Thyroid gland (tissue), 4 donors: ENCODE measurements at regions not wholly inside any gene's neighbourhood (a gene's known extent, or its start where the extent isn't known, plus 50 kb on each side); places are given as distances from the start of the nearest gene placed in this dataset.

Experiments
- DNase-seq, 2 donors: peaks; one replicate each; pipeline ENCODE4 v3.0.0-alpha.2; 2019
- H3K27ac ChIP-seq, 3 donors: fragments of 200-600 bp; sonication (generic); 1 replicate in 2 of 3; 2 replicates in 1 of 3; pipeline ENCODE4 v1.5.1; 2016 to 2019; ENCODE audit warnings: mild to moderate bottlenecking in 1 of 3, moderate library complexity in 1 of 3
- H3K27me3 ChIP-seq: fragments of 200-600 bp; sonication (generic); one replicate; pipeline ENCODE4 v1.5.1; 2019
- H3K36me3 ChIP-seq, 2 donors: fragments of 200-600 bp; sonication (generic); one replicate each; pipeline ENCODE4 v1.5.1; 2016 to 2019
- H3K4me1 ChIP-seq, 2 donors: fragments of 200-600 bp; sonication (generic); one replicate each; pipeline ENCODE4 v1.5.1; 2017 to 2019
- H3K4me3 ChIP-seq, 3 donors: fragments of 200-600 bp; sonication (generic); replicated peaks in 1 of 3; 1 replicate in 2 of 3; 2 replicates in 1 of 3; pipeline ENCODE4 v1.5.1; 2016; ENCODE audit warnings: mild to moderate bottlenecking in 1 of 3
- H3K9me3 ChIP-seq: fragments of 200-600 bp; sonication (generic); one replicate; pipeline ENCODE4 v1.5.1; 2017
- POLR2A ChIP-seq, 2 donors: fragments of 450-650 bp; IDR thresholded peaks; one replicate each; pipeline ENCODE4 v1.6.1; 2017; ENCODE audit warnings: antibody characterized with exemption in 2 of 2, mild to moderate bottlenecking in 2 of 2, moderate library complexity in 1 of 2
- WGBS, 2 donors: methylation state at CpG; one replicate each; pipeline ENCODE4 v1.1.5; 2017; 5-methylcytosine and 5-hydroxymethylcytosine counted together
- intact Hi-C: fragments of 100-400 bp; cut with DNase I; formaldehyde crosslinking; loops from one replicate; pipeline ENCODE4 v1.15.1; 2023
- TF ChIP-seq, protein P1 (sequence below), 6 experiments: fragments of 200-600 bp in 3 of 6; fragments of 450-650 bp in 3 of 6; sonication (generic) in 3 of 6; IDR thresholded peaks; one replicate each; pipeline ENCODE4 v1.5.1; 2016 to 2019; ENCODE audit warnings: antibody characterized with exemption in 6 of 6, mild to moderate bottlenecking in 2 of 6, inconsistent platforms in 1 of 6, moderate library complexity in 1 of 6

DNA sequence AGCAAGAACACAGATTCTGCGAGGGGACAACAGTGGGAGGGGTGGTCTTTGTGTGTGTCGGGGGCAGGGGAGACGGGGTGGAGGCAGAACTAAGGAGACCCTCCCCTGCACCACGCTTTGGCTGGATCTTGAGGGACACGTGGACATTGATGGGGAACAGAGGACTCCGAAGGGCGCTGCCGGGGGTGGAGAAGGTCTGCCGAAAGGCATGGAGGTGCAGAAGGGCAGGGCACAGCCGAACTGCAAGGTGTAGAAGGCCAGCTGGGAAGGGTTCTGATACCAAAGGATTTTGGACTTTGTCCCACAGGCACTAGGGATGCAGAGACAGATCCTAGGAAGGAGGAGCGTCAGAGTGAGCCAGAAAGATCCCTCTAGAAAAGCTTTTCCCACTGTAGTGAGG is 107.7 kb upstream of the SYT13 start:
- Histone ChIP-seq H3K4me1 (no peaks in the 10 kb centered on the region), H3K27me3 (no peaks in the 10 kb centered on the region), H3K27ac (no peak overlapping the region), H3K36me3 (no peaks in the 10 kb centered on the region), H3K4me3 (no peak overlapping the region), H3K9me3 (no peaks in the 10 kb centered on the region)
- intact Hi-C loops, result no loop called here
- WGBS, 2 donors, result 93 to 96% methylated on average over 11 of the region's 11 CpGs
- no peak for TF ChIP-seq POLR2A (IDR thresholded peaks at IDR 0.05)
- TF ChIP-seq, protein P1, sequence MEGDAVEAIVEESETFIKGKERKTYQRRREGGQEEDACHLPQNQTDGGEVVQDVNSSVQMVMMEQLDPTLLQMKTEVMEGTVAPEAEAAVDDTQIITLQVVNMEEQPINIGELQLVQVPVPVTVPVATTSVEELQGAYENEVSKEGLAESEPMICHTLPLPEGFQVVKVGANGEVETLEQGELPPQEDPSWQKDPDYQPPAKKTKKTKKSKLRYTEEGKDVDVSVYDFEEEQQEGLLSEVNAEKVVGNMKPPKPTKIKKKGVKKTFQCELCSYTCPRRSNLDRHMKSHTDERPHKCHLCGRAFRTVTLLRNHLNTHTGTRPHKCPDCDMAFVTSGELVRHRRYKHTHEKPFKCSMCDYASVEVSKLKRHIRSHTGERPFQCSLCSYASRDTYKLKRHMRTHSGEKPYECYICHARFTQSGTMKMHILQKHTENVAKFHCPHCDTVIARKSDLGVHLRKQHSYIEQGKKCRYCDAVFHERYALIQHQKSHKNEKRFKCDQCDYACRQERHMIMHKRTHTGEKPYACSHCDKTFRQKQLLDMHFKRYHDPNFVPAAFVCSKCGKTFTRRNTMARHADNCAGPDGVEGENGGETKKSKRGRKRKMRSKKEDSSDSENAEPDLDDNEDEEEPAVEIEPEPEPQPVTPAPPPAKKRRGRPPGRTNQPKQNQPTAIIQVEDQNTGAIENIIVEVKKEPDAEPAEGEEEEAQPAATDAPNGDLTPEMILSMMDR (IDR thresholded peaks at IDR 0.05), result no peak
- no peak for DNase-seq

DNA sequence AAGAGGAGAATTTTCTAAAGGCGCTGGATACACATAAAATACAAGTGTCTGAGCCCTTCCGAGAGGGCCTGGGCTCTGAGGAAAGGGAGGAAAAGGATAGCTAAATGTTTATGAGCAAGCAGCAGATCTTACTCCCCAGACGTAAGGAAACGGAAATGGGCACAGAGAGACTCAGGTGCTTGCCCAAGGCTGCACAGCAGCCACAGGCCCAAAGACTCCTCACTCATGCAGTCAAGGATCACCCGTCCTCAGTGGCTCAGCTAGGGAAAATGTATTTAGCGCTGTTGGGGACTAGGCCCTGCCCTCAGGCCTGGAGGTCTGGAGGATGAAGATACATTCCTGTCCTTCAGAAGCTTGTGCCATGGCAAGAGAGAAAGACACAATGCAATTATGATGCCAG is 107.2 kb upstream of the SYT13 start:
- no peak for DNase-seq
- H3K36me3 ChIP-seq, result no peaks in the 10 kb centered on the region
- no peaks in the 10 kb centered on the region for H3K9me3 ChIP-seq
- no peaks in the 10 kb centered on the region for H3K4me1 ChIP-seq
- H3K27me3 ChIP-seq, result no peaks in the 10 kb centered on the region
- intact Hi-C loops, result no loop called here
- no peak overlapping the region for H3K27ac ChIP-seq
- WGBS, 2 donors, result 81 to 82% methylated on average over 6 of the region's 6 CpGs
- no peak for TF ChIP-seq POLR2A (IDR thresholded peaks at IDR 0.05)
- TF ChIP-seq, protein P1 (IDR thresholded peaks at IDR 0.05), result no peak
- H3K4me3 ChIP-seq, result no peak overlapping the region

DNA sequence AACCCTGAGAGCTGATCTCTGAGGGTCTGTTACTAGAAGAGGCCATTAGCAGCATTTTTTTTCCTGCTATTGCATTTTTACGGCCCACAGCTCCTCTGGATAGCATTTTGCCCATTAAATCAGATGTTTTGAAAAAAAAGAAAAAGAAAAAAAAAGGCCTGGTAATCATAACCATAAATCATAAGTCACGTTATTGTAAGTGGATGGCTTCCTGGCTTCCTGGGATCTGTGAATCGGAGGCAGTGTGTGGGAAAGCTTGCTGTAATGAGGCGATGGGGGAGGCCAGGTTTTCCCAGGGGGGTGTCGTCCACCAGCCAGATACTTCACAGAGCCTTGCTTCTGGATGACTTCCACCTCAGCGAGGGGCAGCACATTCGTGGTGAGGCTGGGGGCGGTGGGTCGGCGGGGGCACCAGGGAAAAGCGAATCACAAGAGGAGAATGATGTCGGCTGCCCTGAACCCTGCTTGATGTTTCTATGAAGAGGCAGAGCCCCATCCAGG is 106.5 kb upstream of the SYT13 start:
- intact Hi-C loops, result no loop called here
- TF ChIP-seq, protein P1 (IDR thresholded peaks at IDR 0.05), result no peak
- TF ChIP-seq POLR2A (IDR thresholded peaks at IDR 0.05), result no peak
- no peaks in the 10 kb centered on the region for H3K27me3 ChIP-seq
- no peaks in the 10 kb centered on the region for H3K4me1 ChIP-seq
- DNase-seq, result no peak
- no peak overlapping the region for H3K27ac ChIP-seq
- WGBS, 2 donors, result 76 to 79% methylated on average over 12 of the region's 12 CpGs
- no peaks in the 10 kb centered on the region for H3K9me3 ChIP-seq
- no peaks in the 10 kb centered on the region for H3K36me3 ChIP-seq
- no peak overlapping the region for H3K4me3 ChIP-seq

DNA sequence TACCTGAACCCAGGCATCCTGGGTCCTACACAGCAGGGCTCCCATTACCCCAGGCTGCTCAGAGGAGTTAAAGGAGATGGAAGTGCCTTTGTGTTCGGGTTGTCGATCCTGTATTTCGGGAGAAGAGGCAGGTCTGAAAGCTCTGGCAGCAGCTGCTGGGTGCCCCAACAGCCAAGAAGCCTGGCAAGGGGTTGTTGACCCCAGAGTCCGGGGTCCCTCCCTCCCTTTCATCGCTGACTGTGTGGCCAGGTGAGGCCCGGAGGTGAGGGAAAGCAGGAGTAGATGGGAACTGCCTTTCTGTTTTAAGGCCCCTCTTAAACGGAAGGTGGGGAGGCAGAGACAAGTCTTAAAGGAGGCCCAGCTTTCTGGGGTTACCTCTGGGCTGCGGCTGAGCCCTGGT is 106.0 kb upstream of the SYT13 start:
- Histone ChIP-seq H3K4me1 (no peaks in the 10 kb centered on the region), H3K27ac (no peak overlapping the region), H3K36me3 (no peaks in the 10 kb centered on the region), H3K27me3 (no peaks in the 10 kb centered on the region), H3K9me3 (no peaks in the 10 kb centered on the region), H3K4me3 (no peak overlapping the region)
- DNase-seq, result no peak
- intact Hi-C loops, result no loop called here
- TF ChIP-seq, protein P1 (IDR thresholded peaks at IDR 0.05), result no peak
- no peak for TF ChIP-seq POLR2A (IDR thresholded peaks at IDR 0.05)
- WGBS, 2 donors, result 86 to 87% methylated on average over 8 of the region's 8 CpGs

DNA sequence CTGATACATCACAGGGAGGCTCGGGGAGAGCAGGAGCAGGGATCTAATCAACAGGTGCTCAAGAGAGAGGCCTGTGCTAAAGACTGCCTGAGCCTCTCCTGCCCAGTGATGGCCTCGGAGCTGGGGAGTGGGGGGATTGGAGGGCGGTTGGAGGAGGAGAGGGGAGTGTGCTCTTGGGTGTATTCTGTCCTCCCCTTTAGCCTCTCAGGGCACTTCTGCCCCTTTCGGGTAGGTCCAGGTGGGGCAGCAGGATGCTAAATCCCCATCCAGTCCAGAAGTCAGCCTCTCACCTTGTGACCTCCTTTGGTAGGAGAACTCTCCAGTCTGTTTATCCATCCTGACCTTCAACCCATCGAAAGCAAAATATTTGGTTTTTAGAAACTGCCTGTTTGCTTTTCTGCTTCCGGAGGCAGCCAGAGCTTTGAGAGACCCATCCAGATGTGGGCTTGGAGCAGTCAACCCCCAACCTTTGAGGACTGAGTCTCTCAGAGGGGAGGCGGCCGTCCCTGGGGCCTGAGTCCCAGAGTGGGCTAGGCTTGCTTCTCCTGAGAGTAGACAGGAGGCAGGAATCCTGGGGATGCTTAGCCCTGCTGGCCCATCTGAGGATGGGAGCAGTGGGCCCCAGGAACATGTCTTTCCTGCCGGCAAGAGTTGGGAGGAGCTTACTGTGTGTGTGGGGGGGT is 105.2 kb upstream of the SYT13 start:
- 66 to 69% methylated on average over 9 of the region's 9 CpGs for WGBS, 2 donors
- no peak overlapping the region for H3K4me3 ChIP-seq
- no peaks in the 10 kb centered on the region for H3K36me3 ChIP-seq
- H3K27me3 ChIP-seq, result no peaks in the 10 kb centered on the region
- no peak for DNase-seq
- intact Hi-C loops, result no loop called here
- H3K4me1 ChIP-seq, result no peaks in the 10 kb centered on the region
- H3K9me3 ChIP-seq, result no peaks in the 10 kb centered on the region
- no peak for TF ChIP-seq POLR2A (IDR thresholded peaks at IDR 0.05)
- TF ChIP-seq, protein P1 (IDR thresholded peaks at IDR 0.05), result no peak
- H3K27ac ChIP-seq, result no peak overlapping the region
